ENCODE measurements at regions not wholly inside any gene's neighbourhood (a gene's known extent, or its start where the extent isn't known, plus 50 kb on each side); places are given as distances from the start of the nearest gene placed in this dataset.

DNA sequence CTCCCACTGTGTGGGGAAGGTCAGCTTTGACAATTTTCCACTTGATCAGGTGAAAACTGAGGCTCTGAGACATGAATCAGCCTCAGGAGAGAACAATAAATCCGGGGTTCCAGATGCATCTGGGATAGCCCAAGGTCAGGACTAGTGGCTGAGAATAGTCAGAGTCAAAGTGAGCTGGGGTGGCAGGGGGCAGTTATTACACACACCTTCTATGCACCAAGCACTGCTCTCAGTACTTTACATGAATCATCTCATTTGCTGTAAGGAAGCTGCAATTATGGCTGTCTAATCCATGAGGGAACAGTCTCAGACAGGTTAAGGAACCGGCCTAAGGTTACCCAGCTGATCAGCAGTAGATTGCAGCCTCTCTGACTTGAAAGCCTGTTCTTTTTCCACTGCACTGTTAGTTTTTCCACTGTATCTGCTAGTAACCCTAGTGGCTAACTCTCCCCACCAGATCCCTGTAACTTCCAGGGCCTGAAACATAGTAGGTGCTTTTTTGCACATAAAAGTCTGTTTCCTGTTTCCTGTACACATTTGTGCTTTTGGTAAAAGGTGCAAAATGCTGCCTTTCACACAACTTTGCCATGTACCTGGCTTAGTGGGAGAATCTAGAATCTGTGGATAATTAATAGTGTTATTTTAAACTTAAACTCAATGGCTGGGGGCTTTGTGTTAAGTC, 125.9 kb downstream of the EMX2 start:
- FAIRE-seq (no peak), DNase-seq (ENCODE audit: insufficient read length, low spot score) (no peak)

DNA sequence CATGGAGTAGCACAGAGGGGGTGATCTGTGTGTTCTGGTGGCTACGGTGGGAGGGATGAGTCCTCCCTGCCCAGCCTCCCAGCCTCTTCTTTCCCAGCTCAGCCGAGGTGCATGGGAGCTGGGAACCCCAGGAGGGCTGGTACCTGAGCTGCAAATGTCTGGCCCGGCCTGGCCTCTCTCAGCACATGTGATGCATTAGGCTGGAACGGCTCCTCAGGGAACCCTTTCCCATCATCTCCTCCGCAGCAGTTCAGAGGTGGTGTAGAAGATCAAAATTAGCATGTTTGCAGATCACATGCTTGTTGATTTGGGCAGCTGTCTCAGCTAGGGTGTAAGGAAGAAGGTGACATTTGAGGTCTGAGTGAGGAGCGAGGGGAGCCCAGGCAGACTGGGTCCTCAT, 126.6 kb downstream of the EMX2 start:
- FAIRE-seq (no peak), DNase-seq (ENCODE audit: insufficient read length, low spot score) (no peak)

DNA sequence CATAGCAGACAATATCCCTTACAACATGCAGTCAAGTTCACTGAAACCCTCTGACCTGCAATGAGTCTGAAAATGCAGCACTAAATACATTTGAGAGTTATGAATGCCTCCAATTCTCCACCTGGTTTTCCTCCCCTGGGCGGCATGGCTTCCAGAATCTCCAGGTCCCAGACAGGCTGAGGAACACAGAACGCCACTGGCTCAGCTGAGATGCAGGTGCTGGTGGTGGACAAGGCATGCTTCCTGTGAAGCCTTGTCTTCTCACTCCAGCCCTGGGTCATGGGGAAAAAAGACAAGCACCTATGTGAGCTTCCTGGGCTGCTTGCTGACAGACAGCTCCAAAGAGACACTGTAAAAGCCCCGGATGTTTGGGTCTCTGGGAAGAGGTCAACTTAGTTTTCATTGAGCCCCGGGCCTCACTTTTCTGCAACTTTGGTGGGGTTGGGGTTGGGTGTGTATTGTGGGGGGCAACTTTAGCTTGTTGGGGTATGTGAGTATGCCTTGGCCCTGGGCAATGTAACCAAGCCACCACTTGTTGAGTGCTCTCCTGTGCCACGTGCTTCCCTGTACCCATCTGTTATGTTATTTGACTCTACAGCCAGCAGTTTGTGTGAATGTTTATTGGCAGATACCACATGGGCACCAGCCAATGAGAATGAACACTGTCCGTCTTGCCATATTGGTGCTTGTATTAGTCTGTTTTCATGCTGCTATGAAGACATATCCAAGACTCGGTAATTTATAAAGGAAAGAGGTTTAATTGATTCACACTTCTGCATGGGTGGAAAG, 127.8 kb downstream of the EMX2 start:
- FAIRE-seq: no peak
- no peak for DNase-seq (ENCODE audit: insufficient read length, low spot score)

- DNase-seq (ENCODE audit: insufficient read length, low spot score): no peak
- no peak for FAIRE-seq
Measured at GRCh38 chr10:117673230-117674010, 130.9 kb downstream of the EMX2 start.

DNA sequence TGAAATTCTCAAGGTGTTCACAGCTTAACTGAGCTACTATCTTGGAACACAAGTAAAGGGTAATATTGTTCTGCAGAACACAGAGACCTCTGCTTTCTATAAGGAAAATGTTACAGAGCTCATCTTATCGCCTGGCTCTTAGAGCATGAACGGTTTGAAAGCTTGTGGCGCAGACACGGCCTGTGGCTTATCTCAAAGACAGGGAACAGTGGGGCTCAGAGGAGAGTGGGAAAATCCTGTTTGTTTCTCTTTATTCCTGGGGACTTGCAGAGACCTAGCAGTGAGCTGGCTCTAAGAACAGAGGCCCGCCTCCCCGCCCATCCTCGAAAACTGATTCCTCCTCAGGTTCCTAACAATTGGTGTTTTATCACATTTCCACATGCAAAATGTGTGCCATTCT, 131.7 kb downstream of the EMX2 start:
- no peak for DNase-seq (ENCODE audit: insufficient read length, low spot score)
- FAIRE-seq: no peak

GRCh38 chr10:117674646-117675045, 132.1 kb downstream of the EMX2 start:
- FAIRE-seq (no peak), DNase-seq (ENCODE audit: insufficient read length, low spot score) (no peak)

DNA sequence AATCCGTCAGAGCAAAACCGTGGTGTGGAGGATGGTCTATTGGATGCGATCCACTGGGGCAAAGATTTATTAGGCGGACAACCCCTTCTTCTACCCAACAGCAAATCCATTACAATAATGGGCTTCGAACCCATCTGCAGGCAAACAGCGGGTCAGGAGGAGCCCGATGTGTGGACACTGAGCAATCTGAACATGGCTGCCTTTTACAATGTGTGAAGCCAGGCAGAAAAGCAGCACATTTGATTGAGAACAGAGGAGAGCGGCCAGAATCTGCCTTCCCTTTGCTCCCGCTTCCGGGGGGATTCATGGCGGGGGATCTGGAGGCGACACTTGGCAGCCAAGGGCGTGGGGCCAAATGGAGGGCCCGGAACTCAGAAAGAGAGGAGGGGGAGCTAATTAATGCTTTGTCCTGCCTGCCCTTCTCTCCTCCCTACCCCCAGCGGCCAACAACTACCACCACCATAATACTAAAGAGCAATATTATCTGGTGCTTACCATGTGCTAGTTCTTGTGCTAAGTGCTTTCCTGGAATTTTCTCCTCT, 133.0 kb downstream of the EMX2 start:
- FAIRE-seq (no peak), DNase-seq (ENCODE audit: insufficient read length, low spot score) (no peak)

DNA sequence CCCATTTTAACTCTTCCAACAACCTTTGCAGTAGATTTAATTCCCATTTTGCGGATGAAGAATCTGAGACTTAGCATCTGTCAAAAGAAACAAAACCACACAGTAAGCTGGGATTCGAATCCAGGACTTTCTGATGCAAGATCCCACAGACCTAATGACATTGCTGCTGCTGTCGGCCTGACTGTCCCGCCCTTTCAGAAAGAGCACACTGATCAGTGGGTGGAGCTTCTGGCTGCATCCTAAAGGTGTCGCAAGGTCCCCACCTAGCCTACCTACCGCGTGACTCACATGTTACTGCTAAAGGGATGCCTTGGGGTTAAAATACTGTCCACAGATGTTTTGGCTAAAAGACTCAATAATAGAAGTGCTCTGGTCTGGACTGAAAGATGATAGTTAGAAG, 134.7 kb downstream of the EMX2 start:
- FAIRE-seq: no peak
- DNase-seq (ENCODE audit: insufficient read length, low spot score): no peak

DNA sequence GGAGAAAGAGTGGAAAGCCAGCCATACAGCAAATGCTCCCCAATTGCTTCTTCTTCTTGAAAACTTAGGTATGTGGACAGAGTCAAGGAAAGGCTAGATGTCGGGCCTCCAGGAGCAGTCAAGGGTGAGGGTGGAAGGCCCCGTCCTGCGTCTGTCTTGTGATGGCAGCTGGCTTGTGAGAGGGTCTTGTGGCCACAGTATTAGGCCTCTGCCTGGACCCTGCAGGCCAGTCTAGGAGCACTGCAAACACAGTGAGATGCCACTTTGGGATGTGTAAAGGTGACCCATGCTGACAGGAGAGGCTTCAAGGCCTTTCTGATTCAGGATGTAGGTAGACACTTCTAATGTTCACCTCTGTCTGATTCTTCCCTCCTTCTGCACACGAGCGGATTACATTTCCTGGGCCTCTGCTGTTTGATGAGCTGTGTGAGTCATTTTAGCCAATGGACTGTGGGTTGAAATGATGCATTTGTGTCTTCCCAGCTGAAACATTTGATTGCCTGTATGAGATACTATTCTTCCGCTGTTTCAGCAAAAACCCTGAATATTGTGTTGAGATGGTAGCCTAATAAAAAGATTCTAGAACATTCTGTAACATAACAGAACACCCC, 135.4 kb downstream of the EMX2 start:
- no peak for FAIRE-seq
- no peak for DNase-seq (ENCODE audit: insufficient read length, low spot score)

DNA sequence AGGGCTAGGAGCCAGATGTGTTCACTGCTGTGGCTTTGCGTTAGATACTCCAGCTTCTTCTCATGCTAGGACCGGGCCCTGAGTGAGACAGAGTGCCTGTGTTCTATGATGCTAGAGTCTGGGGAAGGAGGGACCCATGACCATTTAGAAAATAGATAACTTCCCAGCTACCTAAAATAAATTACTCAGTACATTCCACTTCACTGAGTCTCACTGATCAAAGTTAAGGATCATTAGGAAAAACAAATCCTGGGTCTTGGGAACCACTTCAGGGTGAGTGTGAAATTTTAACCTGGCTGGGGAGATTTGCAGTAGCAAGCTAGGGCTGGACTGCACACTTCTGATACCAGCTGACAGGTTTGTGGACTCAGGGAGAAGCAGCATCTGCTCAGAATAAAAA, 138.1 kb downstream of the EMX2 start:
- DNase-seq (ENCODE audit: insufficient read length, low spot score) (no peak), FAIRE-seq (no peak)

- FAIRE-seq (no peak), DNase-seq (ENCODE audit: insufficient read length, low spot score) (no peak)
Measured at GRCh38 chr10:117681104-117681503, 138.6 kb downstream of the EMX2 start.

DNA sequence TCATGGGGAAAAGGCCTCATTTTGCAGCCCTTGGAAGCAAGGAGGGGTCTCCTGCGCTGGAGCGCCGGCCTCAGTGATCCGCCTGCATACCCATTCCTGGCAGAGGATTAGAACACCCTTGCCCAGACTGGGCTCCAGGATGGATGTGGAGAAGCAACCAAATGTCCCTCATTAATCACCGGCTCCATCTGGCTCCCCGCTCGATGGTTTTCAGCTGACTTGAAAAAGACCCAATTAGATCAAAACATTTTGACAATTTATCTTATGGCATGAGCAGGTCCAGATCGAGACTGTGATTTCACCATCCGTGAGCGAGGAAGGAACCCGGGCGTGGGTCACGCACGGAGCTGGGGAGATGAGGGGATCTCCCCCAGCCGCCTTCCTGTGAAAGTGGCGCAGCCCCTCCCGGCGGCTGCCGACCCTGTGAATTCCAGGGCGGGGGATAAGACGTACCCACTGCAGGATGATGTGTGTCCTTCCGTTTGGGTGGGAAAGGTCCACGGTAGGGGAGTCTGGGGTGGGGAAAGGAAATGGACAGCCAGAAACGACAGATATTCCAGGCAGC, 141.6 kb downstream of the EMX2 start:
- FAIRE-seq (no peak), DNase-seq (ENCODE audit: insufficient read length, low spot score) (no peak)

DNA sequence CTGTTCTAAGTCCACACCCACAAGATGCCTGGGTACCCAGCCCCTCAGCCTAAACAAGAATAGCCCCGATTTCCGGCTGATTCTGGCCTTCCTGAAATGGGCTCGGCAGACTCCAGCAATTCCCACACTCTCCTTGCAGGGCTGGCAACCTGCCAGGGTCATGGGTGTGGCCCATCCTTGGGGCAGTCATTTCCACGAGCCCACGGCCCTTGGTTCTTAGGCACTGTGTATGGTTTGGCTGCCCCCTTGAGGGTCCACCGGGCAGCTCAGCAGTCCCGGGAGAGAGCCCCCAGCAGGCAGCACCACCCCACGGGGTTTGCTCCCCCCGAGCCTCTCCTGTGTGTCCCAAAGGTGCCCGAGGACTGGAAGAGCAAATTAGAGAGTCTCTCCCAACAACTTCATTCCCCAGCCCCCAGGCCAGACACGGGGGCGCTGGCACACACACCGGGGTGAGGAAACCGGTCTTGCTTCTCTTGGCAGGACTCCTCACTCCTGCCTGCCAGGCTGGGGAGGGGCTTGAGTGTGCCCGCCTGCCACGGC, 142.2 kb downstream of the EMX2 start:
- DNase-seq (ENCODE audit: insufficient read length, low spot score) (no peak), FAIRE-seq (no peak)

DNA sequence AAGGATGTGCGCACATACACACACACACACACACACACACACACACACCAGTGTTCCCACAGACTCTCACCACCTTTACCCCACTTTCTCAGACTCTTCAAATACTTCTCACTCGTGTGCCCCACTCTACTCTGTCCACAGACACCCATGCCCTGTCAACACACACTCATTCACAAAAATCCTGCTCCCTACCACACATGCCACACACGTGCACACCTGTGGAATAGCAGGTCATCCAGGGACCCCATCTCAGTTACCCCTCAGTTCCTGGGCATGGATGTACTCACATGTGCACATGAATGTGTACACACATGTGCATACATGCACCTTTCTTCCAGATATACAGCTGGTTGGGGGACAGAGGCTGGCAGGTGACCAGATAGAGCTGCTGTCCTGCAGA, 142.9 kb downstream of the EMX2 start:
- FAIRE-seq: no peak

GRCh38 chr10:117686606-117687005, 144.1 kb downstream of the EMX2 start:
- DNase-seq (ENCODE audit: insufficient read length, low spot score) (no peak), FAIRE-seq (no peak)

More for the DNA sequence above, 142.9 kb downstream of the EMX2 start:
- no peak for DNase-seq (ENCODE audit: insufficient read length, low spot score)

DNA sequence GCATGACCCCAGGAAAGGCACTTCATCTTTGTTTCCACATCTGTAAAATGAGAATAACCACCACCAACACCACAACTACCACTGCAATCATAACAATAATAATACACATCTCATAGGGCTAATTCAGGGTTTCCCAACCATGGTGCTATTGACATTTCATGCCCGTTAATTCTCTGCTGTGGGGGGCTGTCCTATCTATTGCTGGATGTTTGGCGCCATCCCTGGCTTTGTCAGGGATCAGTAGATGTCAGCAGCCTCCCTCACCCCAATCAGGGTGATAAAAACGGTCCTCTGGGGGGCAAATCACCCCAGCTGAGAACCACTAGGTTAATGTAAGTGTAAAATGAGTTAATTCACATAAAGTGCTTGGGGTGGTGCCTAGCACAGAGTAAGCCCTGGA, 145.8 kb downstream of the EMX2 start:
- FAIRE-seq (no peak), DNase-seq (ENCODE audit: insufficient read length, low spot score) (no peak)

- FAIRE-seq: no peak
- DNase-seq (ENCODE audit: insufficient read length, low spot score): no peak
Measured at GRCh38 chr10:117689566-117689965, 147.0 kb downstream of the EMX2 start.

DNA sequence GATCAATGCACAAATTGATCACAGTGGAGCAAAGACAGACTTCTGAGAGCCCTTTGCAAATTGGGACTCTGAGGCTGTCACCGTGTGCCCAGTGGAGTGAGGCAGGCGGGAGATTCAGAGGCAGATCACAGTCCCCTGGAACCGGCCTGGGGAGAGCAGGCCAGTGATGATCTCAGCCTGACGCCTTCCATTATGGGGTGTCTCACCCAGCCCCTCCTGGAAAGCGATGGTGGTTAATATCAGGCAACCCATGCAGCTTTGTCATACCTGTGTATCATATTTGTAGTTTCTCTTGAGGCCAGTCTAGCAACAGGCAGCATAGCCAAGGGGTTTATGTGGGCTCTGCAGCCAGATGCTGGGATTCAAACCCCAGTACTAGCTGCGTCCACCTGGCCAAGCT, 147.8 kb downstream of the EMX2 start:
- no peak for DNase-seq (ENCODE audit: insufficient read length, low spot score)
- FAIRE-seq: no peak

DNA sequence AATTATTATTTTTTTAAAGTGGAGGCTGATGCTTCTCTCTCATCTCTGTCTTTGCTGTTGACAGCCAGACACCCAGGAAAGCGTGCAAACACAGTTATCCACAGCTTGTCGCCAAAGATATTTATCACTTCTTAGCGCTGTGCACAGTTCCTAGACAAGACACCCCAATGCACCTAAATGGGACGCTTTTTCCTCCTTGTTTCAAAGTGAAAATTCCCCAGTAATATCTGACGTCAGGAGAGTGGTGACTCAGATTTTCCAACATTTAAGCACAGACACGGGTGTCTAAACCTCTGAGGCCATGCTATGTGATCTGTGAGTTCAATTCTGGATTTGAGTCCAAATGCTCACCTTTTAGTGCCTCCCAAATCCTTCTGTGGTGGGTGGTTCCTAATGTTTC, 151.6 kb downstream of the EMX2 start:
- FAIRE-seq (no peak), DNase-seq (ENCODE audit: insufficient read length, low spot score) (no peak)

DNA sequence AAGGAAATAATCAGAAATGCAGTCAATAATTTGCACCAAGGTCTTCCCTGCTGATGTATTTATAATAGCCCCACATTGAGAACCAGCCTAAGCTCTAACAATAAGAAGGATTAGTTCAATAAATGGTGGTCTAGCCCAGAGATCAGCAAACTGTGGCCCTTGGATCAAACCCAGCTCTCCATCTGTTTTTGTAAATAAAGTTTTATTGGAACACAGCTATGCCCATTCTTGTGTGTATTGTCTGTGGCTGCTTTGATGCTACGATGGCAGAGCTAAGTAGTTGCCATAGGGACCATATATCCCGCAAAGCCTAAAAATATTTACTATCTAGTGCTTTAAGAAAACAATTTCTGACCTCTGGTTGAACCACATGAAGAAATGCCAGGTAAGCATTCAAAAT, 154.9 kb downstream of the EMX2 start:
- DNase-seq (ENCODE audit: insufficient read length, low spot score): no peak
- FAIRE-seq: no peak
